NCI-H1105 (cell line): ENCODE measurements at regions not wholly inside any gene's neighbourhood (a gene's known extent, or its start where the extent isn't known, plus 50 kb on each side); places are given as distances from the start of the nearest gene placed in this dataset.
"Not testable (repeated sequence)": the region's sequence is repeated elsewhere in the genome, so short reads cannot be mapped to it uniquely, and the experiment has no call there.

Source experiments
- DNase-seq: peaks from one replicate; lab custom pipeline; 2025; lab: John Stamatoyannopoulos, UW

DNA sequence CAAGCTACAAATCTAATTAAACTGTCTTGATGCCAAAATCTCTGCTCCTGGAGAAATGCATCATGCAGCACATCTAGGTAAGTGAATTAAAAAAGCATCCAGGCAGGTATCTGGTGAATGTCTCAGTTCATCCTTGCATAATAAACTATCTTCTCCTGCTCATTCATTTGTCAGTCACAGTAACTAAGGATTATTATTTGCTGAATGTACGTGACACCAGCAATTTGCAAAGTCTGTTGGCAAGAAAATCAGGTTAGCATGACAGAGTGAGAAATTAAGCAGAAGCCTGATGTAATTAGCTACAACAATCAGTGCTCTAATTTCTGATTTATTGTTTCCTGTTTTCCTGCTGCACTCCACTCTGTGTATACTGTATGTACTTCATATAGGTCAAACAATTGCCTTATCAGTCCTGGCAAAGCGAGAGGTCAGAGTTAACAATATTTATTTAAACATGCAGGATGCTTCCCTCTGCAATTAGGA, 213.6 kb downstream of the FBXO8 start:
- DNase-seq: peak; percentile 42

DNA sequence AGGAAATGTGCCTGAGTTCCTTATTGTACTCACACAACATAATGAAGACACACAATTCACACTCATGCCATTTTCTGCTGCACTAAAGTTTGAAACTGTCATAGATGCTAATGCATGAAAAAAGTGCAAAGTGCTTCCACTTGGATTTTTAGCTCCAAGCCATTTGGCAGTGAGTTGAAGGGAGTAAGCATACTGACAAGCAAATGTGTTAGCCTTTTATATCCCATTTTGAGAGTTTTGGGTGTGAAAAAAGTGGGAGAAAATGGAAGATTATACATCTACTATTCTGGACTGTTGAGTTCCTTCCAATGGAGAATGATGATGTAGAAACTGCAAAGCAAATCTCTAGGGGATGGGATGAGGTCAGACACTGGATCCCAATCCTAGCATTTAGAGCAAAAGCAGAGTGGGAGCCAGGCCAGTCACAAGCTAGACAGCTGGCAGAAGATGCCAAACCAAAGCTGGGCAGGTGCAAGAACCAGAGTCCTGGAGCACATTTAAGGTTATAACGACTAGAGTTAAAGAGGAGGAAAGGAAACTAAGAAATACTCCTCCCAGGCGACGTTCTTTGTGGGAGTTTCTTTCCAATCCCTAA, 216.8 kb downstream of the FBXO8 start:
- no peak for DNase-seq

DNA sequence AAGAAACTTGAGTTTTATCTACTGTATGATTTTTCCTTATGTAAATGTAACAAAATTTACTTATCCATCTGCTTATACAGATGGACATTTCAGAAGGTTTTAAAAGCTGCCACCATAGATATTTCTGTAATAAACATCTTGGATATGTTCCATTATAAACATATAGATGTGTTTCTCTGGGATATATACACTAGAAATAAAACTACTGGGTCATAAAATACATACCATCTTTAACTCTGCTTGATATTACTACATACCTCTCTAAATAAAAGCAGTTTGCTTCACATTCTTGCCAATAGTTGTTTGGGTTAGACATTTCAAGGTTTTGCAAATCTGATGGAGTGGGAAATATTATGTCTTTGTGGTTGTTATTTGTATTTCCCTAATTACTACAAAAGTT, 220.6 kb downstream of the FBXO8 start:
- no peak for DNase-seq

DNA sequence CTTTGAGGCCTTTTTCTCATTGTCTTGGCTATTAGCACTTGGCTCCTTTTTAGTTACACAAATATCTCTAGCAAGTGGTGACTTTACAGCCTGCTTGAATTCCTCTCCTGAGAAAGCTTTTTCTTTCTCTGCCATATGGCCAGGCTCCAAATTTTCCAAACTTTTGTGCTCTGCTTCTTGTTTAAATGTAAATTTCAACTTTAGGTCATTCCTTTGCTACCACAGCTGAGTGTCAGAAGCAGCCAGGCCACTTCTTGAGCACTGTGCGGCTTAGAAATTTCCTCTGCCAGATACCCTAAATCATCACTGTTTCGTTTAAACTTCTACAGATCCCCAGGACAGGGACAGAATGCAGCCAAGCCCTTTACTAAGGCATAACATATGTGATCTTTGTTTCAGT, 222.4 kb downstream of the FBXO8 start:
- no peak for DNase-seq

DNA sequence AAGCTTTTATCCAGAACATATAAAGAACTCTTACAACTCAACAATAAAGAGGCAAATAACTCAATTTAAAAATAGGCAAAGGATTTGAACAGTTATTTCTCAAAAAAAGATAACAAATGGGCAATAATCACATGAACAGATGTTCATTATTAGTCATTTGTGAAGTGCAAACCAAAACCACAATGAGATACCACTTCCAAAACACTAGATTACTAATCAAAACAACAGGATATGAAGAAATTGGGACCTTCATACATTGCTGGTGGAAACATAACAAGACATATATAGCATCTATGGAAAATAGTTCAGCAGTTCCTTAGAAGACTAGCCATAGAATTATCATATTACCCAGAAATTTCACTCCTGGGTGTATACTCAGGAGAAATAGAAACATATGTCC, 224.6 kb downstream of the FBXO8 start:
- no peak for DNase-seq

DNA sequence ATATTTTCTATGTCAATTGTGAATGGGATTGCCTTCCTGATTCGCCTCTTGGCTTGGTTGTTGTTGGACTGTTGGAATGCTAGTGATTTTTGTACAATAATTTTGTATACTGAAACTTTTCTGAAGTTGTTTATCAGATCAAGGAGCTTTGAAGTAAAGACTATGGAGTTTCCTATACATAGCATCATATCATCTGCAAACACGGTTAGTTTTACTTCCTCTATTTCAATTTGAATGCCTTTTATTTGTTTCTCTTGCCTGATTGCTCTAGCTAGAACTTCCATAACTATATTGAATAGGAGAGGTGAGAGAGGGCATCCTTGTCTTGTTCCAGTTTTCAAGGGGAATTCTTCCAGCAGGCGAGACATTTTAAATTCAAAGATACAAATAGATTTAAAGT, 226.5 kb downstream of the FBXO8 start:
- no peak for DNase-seq

DNA sequence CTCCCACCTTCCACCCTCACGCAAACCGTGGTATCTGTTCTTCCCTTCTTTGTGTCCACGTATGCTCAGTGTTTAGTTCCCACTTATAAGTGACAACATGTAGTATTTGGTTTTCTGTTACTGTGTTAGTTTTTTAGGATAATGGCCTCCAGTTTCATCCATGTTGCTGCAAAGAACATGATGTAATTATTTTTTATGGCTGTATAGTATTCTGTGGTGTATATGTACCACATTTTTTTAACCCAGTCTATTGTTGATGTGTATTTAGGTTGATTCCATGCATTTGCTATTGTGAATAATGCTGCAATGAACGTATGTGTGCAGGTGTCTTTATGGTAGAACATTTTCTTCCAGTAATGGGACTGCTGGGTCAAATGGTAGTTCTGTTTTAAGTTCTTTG, 228.1 kb downstream of the FBXO8 start:
- no peak for DNase-seq

DNA sequence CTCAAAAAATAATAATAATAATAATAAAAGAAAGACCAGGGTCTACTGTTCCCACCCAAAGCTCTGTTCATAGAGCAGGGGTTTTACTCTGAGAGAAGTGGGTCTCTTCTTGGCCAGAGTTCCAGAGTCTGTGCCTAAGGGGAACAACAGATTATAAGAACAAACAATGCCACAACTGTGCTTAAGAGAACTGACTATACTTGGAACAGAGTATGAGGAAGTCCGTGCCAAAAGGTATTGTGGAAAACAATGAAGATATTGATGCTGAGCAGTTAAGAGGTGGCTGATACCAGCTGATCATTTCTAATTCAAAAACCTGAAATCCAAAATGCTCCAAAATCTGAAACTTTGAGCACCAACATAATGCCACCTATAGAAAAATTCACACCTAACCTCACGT, 229.6 kb downstream of the FBXO8 start:
- no peak for DNase-seq

DNA sequence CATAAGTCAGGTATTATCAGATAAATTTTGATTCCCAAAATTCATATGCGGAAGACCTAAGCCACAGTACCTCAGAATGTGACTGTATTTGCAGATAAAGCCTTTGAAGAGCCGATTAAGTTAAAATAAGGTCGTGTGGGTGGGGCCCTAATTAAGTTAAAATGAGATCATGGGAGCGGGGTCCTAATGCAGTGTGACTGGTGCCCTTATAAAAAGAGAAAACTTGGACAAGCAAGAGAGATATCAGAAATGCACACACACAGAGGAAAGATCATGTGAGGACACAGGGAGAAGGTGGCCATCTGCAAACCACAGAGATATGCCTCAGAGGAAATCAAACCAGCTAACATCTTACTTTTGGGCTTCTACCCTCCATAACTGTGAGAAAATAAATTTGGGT, 236.1 kb downstream of the FBXO8 start:
- no peak for DNase-seq

DNA sequence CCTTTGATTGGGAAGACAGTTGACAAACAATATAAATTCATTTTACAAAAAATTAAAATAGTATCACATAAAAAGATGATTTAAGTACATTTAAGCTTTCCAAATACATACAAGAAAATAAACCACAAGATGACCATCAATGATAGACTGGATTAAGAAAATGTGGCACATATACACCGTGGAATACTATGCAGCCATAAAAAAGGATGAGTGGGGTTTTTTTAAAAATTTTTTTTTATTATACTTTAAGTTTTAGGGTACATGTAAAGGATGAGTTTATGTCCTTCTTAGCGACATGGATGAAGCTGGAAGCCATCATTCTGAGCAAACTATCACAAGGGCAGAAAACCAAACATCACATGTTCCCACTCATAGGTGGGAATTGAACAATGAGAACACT, 237.6 kb downstream of the FBXO8 start:
- not testable (repeated sequence) for DNase-seq

DNA sequence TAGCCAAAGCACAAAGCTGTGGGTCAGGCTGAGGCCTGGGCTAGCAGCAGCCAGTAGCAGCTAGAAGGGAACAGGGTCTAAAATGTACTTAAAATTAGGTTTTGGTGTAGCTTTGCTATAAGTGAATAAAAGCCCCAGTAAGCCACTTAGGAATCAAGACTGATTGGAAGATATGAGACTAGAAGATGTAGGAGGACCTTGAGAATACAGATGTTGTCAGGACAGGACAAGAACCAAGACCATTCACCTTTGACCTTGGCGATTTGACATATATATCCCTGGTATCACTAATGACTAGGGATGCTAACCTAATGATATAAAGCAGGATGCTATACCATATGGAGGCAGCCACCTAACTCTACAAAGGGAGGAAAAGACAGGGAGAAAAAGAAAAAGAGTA, 238.1 kb downstream of the FBXO8 start:
- no peak for DNase-seq

DNA sequence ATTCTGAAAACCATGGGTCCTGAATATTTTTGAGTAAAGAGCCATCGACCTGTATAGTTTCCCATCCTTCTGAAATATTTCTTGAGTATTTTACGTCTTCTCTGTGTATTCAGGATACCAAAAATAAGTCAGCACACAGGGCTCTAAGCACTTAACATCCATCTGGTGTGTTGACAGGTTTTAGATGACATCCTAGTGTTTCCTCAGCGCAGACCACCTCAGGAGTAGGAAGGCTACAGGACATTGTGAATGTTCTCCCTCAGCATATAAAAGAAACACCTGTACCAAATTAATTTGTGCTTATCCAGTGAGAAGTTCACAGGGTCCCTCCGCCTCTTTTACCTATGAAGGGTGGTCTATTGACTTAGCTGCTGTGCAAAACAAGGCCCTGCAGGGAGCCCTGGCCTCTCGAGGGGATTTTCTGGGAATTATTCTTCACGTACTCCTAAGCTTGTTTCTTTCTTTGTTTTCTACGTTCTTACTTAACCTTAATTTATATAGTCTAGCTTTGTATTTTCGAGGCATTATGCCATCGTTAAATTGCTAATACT, 241.8 kb downstream of the FBXO8 start:
- no peak for DNase-seq

DNA sequence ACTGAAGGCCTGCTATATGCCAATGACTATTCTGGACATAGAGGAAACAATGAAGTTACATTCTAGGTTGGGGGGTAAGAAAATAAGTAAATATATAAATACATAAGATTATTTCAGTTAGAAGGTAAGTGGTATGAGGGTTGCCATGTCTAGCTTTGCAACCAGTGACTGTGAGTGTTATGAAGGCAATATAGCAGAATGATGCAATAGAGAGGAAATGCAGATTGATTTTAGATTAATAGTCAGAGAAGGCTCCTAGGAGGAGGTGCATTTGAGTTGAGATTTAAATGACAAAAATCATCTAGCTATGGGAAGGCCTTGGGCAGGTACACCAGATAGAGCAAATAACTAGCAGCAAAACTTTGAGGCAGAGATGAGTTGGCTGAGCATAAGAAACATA, 243.2 kb downstream of the FBXO8 start:
- DNase-seq: no peak

DNA sequence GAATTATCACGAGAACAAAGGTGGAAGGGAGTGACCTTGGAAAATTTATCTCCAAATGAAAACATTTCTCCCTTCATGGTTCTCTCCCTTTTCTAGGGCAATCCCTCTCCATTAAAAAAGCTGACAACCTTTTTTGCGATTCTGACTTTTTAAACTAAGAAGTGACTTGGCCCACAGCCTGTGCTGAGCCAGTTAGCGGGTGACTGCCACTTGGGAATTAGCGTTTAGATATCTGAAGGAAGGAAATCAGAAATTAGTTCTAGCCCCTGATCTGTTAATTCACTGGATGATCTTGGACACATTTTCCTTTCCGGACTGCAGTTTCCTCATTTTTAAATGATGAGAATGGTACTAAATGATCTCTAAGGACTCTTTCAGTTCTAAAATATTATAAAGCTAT, 245.0 kb downstream of the FBXO8 start:
- DNase-seq: no peak

DNA sequence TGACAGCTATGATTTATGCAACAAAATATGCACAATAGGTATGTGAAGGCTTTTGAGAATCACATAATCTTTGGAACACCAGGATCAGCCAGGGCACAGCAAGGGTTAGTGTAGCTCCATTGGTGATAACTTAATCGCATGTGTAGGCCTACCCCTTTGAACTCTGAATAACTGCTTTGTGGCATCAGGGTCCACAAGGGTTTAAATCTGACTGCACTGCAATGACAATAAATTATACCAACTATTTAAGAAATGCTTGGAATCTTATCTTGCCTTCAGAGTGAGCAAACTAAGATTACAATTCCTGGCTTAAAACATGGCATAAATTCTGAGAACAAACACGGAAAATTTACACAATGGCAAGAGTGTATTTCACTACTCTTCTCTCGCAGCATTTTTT, 245.8 kb downstream of the FBXO8 start:
- no peak for DNase-seq

DNA sequence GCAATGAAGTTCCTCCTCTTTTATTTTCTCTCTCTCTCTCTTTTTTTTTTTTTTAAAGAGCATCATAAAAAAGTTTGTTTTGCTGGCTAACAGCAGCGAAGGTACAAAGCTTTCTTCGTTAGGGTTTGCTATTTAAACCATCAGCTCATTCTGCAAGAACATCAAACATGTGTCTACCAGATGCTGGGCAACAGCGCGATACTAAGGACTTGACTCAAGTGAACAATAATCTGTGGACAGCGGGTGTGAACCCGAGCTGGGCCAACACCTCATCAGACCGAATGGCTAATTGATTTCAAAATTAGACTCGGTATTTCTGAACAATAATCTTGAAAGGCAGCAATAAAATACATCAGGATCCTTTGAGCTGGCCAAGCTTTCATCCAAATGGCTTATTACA, 246.4 kb downstream of the FBXO8 start:
- peak; percentile 8 for DNase-seq

DNA sequence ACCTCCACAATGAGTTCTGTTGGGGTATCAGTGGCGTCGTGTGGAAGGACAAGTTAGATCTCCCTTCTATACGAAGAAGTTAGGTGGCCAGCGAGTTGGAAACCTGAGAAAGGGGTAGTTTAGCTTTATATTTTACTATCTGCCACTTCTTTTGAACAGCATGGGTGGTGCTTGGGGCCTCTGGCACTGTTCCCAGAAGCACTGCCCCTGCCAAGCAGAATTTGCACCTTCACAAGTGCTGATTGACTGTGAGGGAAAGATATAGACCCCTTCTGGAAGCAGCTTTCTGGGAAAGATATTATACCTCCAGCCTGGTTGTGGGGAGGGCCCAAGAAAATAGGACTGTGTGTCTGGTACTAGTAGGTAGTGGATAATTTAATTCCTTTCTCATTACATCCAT, 246.9 kb downstream of the FBXO8 start:
- peak; percentile 48 for DNase-seq

DNA sequence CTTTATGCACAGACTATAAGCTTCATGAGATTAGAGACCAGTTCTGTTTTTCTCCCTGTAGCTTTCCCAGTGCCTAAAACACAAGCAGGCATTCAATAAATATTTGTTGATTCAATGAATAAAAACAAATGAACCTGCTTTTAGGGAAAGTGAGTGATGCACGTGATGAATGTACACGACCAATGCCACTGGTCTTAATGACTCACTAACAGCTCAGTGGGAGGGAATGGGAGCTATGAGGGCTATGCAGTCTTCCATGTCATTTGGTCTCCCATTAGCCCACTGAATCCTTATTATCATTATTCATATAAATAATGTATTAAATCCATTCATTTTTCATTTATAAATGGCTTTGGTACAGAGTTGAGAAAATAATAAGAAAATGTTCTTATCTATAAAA, 247.4 kb downstream of the FBXO8 start:
- peak; percentile 9 for DNase-seq

DNA sequence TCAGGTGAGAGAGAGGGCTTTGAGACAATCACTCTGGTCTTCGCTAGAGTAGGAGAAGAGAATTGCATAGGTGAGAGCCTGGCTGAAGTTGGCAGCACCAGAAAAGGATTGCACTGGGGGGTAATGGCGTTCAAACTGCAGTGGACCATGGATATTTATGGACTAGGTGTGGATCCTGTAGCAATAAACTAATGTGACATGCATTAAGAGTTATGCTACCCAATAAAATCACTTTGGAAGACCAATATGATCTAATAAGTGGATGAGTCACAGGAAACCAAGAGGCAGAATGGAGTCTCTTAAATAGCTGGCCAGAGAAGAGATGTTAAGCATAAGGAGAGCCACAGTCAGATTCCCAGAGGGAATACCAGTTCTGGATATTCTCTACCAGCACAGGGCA, 259.8 kb downstream of the FBXO8 start:
- DNase-seq: no peak

DNA sequence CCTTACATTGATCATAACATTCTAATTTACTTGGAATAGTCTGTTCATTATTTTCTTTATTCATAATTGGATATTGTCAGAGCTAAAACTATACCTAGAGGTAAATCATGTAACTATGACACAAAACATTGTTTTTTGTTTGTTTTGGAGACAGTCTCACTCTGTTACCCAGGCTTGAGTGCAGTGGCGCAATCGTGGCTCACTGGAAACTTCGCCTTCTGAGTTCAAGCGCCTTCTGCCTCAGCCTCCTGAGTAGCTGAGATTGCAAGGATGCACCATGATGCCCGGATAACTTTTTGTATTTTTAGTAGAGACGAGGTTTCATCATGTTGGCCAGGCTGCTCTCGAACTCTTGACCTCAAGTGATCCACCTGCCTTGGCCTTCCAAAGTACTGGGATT, 265.2 kb downstream of the FBXO8 start:
- DNase-seq: no peak

DNA sequence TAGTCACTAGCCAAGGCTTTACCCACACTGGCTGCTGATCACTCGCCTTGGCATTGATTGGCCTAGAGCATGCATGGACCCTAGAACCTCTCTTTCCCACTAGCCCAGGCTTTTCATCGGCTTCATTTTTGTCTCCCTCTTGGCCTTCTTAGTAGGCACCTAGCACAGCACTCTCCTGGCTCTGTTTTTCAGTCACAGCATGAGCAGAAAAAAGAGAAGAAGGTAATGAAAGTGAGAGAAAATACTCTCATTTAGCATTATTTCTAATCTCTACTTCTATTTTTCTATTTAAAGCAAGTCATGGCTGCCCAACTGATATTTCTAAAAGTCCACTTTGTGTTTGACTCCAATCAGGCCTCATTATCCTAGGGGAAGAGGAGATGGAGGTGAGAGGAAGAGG, 267.2 kb downstream of the FBXO8 start:
- DNase-seq: no peak

DNA sequence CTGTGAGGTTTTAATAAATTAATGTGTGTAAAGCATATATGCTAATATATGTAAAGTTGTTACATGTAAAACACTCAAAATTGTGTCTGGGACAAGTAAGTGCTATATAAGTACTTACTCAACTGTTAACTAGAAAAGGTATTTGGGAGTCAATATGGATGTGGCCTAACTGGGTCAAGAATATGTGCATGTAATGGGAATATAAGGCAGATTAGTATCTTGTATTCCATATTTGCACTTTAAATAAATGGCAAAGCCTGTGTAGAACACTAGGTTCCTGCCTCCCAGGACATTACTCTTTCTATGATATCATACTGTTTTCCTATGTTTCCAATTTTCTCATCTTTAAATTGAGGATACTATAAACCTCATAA, 270.6 kb downstream of the FBXO8 start:
- no peak for DNase-seq

DNA sequence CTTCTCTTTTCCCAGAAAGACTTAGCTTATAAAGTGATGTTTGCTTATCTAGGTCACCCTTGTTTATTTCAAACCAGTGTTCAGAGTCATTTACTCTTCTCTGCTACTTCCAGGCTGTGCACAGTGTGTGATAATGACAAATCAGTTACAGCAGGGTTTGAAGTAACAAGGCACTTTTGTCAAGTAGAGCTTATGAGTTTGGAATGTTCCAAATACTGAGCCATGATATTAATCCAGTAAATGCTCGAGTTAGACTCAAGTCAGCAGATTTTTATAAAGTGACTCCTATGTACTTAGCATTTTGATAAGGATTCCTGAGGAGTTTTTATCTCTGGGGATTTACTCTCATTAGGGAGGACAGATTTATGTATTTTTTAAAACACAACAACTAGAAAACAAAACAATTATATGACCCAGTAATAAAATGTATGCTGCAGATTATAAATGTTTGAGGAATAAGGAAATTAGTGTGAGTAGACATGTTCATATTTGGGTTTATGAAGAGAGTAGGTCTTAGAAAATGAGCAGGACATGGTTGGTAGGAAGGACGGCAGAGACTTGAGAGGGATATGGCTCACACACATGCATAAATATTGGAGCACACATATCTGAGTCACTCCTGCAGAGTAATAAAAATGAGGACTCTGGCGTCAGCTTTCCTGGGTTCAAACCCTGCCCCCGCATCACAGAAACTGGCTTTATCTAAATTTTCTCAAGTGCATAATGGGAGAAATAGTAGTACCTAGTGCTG, 271.2 kb downstream of the FBXO8 start:
- DNase-seq: no peak

DNA sequence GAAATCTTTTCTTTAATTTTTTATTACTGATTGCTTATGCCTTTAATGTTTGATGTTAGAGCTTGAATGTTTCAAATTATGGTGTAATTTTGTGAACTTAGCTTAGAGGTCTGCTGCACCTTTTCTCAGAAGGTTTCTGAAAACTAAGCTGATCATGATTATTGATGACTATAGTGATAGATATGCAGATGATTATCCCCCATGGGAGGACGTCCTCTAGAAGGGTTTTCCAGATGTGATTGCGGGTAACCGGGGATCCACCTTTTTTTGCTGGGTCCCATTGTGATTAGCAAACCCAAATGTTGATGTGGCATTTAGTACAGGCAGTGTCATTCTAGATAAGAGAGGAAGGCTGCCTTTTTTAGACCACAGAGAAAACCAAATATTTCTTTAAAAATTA, 272.9 kb downstream of the FBXO8 start:
- no peak for DNase-seq
